GM18870 (cell line): ENCODE measurements at regions not wholly inside any gene's neighbourhood (a gene's known extent, or its start where the extent isn't known, plus 50 kb on each side); places are given as distances from the start of the nearest gene placed in this dataset.

Experiments used
- ATAC-seq: cut with Tn5 transposase; IDR thresholded peaks from one replicate; pipeline ENCODE4 v1.9.1; 2021; ENCODE audit warnings: moderate library complexity; ENCODE audit not compliant: unreplicated experiment

DNA sequence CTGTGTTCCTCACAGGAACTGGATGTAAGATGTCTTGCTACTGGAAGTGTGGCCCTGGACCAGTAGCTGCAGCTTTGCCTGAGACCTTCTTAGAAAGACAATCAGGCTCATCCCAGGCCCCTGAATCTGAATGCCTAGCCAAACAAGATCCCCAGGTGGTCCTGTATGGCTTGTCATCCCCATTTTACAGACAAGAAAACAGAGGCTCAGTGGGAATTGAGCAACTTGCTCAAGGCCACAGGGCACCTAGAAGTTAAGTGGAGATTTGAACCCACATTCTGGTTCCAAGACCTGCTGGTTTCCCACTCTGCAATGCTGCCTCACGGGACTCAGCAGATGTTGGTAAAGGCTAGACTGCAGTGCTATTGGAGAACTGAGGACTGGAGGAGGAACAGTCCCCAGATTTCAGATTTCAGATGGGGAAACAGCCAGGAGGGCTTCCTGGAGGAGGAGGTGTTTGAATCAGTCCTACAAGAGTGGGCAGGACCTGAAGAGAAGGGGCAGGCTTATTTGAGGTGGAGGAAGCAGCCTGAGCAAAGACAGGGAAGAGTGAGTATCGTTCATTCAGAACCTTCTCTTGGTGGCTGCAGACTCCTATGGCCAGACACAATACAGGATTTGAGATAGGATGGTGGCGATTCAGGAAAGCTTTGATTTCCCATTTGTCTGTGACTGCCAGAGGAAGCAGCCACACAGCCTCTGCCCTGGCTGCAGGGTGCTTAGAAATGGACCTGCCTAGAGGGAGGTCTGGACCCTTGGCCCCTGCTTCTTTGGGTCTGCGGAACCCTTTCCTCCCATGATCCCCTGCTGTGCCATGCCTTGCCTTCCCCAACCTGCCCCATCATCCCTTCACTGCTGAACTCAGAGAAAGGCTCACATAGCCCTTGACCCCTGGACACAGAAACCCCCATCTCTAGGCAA lies 233.4 kb upstream of the NLRP1 start:
- ATAC-seq = no peak

DNA sequence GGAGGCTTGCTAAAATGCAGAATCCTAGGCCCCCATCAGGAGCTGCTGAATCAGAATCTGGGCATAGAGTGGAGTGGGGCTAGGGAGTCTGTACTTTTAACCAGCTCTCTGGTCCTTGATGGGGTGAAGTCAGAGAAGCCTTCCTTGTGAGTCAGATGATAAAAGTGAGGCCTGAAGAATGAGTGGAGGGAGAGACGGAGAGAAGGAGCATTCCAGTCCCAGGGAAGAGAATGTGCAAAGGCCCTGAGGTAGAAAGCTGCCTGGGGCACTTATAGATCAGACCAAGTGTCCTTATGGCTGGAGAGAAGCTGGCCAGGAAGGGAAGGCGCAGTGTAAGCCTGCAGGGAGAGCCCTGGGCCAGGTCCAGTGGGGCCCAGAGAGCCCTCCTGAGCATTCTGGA lies 235.1 kb upstream of the NLRP1 start:
- ATAC-seq = no peak

DNA sequence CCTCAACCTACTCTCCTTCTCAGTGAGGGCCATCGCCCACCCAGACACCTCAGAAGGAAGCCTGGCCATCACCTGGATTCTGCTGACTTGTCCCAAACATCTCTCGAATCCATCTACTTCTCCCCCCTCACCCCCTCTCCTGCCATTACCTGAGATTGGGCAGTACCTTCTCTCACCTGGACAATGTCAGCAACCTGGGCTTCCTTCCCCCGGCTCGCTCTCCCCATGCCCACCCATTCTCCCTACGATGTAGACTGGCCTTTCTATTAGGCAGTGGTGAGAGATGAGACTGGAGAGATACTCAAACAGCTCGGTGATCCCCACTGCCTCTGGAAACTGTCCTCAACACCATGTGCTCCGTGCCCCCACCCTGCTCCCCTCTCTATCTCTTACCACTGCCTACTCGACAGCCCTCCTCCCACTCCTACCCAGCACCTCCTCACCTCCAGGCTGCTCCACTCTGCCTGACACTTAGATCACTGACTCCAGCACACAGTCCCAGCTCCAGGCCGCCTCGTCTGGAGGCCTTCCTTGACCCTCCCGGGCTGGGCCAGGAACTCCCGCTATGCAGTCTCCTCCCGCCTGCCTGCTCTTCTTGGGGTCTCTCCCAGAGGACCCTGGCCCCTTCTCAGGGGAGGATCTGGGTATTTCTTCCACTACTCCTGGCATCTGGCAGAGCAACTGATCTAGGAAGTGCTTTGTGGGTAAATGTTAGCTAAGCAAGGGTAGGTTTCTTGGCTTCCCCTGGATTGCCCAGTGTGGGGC lies 235.8 kb upstream of the NLRP1 start:
- no peak for ATAC-seq

DNA sequence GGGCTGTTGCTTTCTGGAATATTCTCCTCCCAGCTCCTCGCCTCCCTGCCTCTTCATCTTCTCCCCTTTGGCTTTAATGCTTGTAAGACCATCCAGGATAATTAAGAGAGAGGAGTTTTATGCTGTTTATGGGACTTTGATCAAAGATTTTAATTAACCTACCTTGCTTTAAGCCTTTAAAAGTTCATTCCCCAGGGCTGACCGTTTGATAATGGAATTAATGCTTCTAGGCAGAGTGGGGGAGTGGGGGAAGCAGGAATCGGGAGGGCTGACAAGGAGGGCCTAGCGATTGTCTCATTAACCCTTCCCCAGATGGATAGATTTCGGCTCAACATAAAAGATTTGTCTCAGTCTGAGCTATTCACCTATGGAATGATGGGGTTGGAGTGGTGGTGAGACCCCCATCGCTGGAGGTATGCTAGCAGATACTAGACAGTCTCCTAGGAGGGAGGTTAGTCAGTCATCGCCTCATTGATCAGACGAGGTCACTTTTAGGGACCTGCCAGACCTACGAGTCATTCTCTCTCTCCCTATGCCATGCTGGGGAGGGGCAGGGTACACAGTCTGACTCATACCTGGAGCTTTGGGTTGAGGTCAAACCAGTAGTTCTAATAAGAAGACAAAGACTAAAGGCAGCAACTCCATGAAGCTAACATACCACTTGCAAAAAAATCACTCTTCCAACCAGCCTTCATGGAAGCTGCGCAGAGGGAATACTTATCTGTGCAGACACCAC lies 236.6 kb upstream of the NLRP1 start:
- no peak for ATAC-seq

DNA sequence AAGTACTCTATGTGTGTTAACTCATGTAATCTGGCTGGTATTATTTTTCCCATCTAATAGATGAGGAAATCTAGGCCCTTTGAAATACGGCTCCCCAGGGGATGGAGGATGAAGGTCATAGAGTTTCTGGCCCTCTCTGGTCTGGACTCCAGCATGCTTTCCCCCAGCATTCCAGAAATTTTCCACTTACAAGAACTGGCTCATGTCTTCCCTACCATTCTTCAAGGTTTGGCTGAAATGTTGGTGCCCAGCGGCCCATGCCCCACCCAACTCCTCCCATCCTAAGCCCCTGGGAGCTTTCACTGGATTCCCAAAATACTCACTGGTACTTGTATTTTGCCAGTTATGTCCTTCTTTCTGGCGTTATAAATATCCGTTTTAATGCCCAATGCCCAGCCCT lies 237.5 kb upstream of the NLRP1 start:
- ATAC-seq = no peak

DNA sequence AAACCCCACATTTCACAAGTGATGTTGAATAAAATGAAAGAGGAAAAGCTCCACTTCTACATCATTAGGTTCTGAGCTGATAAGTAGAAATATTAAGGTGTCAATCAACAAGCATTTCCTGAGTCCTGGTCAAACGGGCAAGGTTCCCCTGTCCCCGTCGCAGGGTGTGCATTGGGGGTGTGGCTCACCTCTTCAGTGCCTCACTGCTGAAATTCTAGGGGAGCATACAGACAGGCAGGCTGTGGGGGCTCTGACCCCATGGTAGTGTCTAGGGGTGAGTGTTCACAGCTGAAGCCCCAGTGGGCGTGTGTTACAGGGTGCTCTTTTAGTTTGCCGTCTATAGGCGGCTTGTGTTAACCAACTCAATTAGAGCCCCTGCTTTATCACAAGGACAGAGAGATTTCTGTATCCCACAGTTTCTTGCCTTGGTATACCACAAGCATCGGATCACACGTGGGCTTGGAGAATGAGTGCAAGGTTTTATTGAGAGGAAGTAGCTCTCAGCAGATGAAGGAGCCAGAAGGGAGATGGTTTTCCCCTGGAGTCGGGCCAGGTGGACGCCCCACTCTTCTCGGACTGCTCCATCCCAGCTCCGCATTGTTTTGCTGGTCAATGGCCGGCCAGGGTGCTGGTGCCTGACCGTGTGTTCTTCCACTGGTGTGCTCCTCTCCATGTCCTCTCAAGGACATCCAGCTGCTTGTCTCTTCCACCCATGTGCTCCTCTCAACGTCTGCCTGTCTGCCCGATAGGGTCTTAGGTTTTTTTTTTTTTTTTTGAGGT lies 238.2 kb upstream of the NLRP1 start:
- no peak for ATAC-seq

DNA sequence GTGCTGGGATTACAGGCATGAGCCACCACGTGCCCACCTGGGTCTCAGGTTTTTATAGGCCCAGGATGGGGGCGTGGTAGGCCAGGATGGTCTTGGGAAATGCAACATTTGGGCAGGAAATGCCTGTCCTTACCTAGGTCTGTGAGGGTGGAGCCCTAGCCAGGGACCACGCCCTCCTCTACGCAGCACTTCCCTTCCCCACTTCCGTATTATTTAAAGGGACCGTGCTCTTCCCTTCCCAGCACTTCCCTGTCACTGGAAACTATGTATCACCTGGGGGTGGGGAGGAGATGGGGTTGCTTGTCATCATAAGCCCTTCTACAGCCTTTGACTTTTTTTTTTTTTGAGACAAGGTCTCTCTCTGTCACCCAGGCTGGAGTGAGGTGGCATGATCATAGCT lies 238.9 kb upstream of the NLRP1 start:
- no peak for ATAC-seq

DNA sequence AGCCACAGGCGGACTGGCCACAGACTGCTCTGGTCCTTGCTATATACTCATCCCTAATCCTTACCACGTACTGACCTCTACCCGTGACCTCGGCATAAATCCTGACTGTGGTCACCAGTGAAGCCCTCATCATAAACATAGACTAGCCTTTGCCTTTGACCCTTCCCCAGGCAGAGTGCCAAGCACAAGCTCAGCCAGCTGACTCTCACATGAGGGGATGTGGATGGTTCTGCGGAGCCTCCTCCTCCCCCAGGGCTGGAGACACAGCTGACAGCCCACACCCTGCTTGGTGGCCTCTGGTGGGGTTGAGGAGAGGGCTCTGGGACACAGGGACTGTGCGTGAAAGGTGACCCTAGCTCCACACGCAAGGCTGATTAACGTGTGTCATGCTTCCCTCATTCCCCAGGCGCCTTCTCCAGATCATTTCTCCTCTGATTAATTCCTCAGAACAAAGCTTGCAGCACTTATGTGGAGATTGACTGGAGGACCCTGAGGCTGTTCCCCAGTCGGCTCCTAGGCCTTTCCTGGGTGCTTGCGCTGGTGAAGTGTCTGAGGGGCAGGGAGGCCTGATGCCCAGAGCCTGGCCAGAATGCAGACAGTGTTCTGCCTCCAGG lies 241.5 kb upstream of the NLRP1 start:
- no peak for ATAC-seq

DNA sequence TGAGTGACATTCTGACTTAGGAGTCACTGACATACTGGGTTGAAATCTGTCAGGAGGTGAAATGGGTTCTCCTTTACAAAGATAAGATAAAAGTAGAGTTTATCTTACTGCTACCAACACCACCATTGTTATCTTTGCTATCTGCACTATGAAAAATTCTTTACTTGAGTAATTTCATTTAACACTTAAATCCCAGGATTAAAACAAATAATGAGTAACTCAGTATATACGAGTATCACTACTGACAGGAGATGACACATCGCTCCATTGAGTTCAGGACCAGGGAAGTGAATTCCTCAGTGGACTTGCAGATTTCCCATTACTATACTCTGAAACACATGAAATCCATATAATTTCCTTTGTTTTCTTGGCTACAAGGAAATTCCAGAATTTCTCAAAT lies 242.1 kb upstream of the NLRP1 start:
- no peak for ATAC-seq

DNA sequence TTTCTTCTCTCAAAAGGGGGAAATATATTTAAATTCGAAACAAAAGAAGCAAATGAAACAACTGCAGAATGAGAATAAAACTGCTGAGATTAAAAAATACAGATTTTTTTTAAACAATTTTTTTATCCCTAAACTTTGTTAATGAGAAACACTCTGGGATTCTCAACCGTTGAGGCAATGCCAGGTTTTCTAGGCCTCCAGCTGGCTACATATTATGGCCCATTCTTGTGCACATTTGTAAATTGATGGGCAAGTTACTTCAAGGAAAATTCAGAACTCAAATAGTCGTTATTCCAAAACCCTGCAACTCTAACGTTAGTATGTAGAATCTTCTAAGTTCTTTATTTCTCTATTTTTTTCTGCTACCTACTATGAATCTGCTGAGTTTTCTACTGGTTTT lies 239.3 kb upstream of the WSCD1 start:
- no peak for ATAC-seq

DNA sequence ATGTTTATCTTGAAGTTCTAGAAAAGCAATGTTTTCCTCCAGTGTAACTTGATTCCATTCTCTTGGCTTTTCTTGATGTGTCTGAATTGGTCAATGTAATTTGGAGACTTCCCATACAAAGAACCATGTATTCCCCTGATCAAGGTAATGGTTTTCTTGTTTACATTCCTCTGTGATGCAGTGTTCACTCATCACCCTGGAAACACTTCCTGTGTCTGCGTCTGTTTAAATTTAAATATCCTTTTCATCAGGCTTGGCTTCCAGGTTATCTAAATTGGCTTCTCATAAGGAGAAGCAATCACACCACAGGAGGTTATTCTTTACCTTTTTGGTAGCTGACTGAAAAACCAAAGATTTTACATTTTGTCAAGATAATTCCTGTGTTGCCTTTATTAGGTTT lies 237.3 kb upstream of the WSCD1 start:
- ATAC-seq = no peak

DNA sequence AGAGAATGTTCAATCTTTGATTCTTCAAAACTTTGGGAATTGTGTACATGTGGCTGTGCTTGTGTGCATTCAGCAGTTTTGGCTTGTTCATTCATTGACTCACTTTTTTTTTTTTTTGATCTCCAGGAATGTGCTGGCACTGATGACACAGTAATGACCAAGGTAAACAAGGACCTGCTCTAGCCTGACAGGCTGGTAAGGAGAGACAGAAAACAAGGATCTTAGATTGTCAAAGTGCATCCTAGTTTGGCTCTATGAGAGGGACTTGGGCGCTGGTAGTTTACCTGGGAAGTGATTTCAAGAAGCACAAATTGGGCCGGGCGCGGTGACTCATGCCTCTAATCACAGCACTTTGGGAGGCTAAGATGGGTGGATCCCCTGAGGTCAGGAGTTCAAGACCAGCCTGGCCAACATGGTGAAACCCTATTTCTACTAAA lies 233.1 kb upstream of the WSCD1 start:
- ATAC-seq = no peak

DNA sequence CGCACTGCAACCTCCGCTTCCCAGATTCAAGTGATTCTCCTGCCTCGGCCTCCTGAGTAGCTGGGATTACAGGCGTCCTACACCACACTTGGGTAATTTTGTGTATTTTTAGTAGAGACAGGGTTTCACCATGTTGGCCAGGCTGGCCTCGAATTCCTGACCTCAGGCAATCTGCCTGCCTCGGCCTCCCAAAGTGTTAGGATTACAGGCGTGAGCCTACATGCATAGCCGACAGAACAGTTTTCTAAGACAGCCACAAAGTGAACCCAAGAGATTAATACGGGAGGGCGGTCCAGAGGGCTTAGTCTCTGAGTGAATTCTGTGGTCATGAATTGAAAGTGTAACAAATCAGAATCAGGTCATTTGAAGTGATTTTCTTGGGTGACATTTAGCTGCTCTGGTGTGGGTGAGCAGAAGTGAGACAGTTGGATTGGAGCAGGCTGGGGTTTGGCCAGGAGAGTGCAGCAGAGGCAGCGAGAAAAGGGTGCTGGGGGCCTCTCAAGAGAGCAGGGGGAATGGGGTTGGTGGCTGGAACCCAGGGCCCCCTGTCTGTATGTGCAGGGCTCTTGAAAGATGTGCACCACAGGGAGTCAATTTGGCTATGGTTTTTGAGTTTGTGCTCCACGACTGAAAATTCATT lies 231.4 kb upstream of the WSCD1 start:
- ATAC-seq = no peak

DNA sequence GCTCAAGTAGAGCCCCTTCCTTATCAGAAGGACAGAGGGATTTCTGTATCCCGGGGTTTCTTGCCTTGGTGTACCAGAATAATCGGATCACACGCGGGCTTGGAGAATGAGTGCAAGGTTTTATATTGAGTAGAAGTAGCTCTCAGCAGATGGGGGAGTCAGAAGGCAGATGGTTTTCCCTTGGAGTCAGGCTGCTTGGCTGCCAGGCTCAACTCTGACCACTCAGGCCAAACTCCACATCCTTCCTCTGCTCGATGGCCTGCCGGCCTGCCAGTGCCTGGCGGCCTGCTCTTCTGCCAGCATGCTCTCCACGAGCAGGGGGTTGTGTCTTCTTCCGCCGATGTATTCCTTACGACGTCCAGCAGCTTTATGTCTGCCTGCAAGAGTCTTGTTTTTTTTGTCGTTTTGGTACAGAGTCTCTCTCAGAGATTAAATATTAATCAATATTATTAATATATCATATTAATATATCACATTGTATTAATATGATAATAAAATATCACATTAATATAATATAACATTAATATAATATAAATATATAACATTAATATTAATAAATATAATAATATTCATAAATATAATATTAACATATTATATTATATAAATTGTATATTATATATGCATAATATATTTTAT lies 229.2 kb upstream of the WSCD1 start:
- ATAC-seq = no peak

DNA sequence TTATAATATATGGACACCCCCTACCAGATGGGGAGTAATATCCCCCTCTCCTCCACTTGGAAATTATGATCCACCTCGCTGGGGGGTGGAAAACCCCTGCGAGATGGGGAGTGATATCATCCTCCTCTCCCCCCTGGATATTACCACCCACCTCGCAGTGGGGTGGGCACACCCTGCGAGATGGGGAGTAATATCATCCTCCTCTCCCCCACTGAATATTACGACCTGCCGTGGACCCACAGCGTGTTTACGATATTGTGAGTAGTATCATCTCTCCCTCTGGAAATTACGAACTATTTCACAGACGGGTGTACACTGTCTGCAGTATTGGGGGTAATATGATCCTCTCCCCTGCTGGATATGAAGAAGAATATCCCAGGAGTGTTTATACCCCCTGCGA lies 228.3 kb upstream of the WSCD1 start:
- ATAC-seq = no peak

DNA sequence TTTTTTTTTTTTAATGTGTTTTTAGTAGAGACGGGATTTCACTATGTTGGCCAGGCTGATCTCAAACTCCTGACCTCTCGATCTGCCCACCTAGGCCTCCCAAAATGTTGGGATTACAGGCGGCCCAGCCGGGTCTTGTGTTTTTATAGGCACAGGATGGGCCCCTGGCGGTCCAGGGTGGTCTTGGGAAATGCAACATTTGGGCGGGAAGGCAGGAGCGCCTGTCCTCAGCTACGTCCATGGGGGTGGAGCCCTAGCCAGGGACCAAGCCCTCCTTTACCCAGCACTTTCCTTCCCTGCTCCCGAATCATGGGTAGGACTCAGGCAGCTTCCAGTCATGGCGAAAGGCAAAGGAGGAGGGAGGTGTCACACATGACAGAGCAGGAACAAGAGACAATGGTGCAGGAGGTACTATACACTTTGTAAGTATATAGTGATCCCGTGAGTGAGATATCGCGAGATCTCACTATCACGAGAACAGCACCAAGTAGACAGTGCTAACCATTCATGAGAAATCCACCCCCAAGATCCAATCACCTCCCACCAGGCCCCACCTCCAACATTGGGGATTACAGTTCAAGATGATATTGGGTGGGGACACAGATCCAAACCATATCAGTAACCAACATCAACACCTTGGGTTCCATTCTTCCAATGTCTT lies 226.7 kb upstream of the WSCD1 start:
- no peak for ATAC-seq

DNA sequence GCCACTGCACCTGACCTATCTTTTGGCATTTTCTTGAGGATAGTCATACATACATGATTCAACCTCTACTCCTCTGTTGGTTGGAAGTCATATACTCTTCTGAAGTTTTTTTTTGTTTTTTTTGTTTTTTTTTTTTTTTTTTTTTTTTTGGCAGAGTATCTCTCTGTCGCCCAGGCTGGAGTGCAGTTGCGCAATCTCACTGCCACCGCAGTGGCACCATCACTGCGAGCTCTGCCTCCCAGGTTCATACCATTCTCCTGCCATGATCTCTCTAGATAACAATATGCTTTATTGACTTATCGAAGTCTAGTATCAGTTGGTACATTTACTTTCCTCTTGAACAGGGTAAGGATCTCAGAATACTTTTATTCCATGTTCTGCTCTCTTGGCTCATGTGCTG lies 224.2 kb upstream of the WSCD1 start:
- ATAC-seq = no peak

DNA sequence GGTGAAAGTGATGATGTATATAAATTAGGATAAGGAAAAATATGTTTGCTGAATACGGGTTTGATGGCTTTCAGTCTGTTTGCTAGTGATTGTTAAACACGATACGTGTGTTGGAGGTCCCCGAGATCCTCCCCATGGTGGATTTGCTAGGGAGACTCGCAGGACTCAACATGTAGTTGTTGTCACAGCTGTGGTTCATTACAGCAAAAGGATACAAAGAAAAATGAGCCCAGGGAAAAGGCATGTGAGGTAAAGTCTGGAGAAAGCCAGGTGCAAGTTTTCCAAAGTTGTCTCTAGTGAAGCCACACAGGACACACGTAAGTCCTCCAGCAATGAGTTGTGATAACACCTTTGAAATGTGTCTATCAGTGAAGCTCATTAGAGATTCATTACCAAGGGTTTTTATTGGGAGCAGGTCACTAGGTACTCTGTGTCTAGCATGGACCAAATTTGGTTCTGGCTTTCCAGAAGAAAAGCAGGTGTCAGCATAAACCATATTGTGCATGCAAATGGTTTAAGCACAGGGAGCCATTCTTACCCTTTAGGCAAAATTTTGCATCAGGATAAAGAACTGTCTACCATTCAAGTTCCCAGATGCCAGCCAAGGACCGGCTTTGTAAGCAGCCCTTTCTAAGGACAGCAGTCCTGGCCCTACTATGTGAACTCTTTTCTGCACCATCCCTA lies 215.2 kb upstream of the WSCD1 start:
- no peak for ATAC-seq
